ENCODE measurements at regions not wholly inside any gene's neighbourhood (a gene's known extent, or its start where the extent isn't known, plus 50 kb on each side); places are given as distances from the start of the nearest gene placed in this dataset.

DNA sequence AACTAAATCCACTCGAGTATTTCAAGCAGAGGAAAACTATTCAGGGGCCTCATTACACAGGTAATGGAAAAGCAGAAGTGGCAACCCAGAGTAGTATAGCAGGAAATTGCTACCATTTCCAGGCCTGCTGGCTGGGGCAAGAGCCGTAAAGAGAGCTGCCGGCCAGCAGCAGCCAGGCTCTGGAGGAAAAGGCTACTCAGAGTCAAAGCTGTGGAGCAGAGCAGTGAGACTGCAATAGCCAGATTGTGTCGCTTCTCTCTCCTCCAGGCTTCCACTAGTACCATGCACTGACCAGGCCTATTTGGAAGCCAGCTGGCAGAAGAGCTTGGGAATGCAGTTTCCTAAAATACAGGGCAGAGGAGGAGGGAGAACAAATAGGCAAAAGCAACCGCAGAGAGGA is 155.5 kb downstream of the OMA1 start:
- TF ChIP-seq CTCF (IDR thresholded peaks at IDR 0.05; ENCODE audit: borderline replicate concordance, extremely low read depth, low read length, poor library complexity, severe bottlenecking) (no peak), EZH2 (IDR thresholded peaks at IDR 0.05; ENCODE audit: borderline replicate concordance, low read depth, low read length, severe bottlenecking) (no peak)

Measured in DND-41 (cell line).